Ishikawa (cell line): ENCODE measurements at regions not wholly inside any gene's neighbourhood (a gene's known extent, or its start where the extent isn't known, plus 50 kb on each side); places are given as distances from the start of the nearest gene placed in this dataset.

Source experiments
- CEBPB ChIP-seq: IDR thresholded peaks from 2 replicates; pipeline ENCODE4 v1.6.1; 2012
- CREB1 ChIP-seq: IDR thresholded peaks from 2 replicates; pipeline ENCODE4 v1.6.1; 2012; ENCODE audit warnings: low read depth
- EP300 ChIP-seq: IDR thresholded peaks from 2 replicates; pipeline ENCODE4 v1.6.1; 2012; ENCODE audit warnings: borderline replicate concordance
- FOXM1 ChIP-seq: IDR thresholded peaks from 2 replicates; pipeline ENCODE4 v1.6.1; 2012; ENCODE audit warnings: low read depth, borderline replicate concordance
- MAX ChIP-seq: IDR thresholded peaks from 2 replicates; pipeline ENCODE4 v1.6.1; 2012
- RAD21 ChIP-seq: IDR thresholded peaks from 2 replicates; pipeline ENCODE4 v1.6.1; 2012; ENCODE audit warnings: low read depth
- TAF1 ChIP-seq: IDR thresholded peaks from 2 replicates; pipeline ENCODE4 v1.6.1; 2012; ENCODE audit warnings: low read depth, mild to moderate bottlenecking
- YY1 ChIP-seq: IDR thresholded peaks from 2 replicates; pipeline ENCODE4 v1.6.1; 2012; ENCODE audit warnings: low read depth
- ZBTB7A ChIP-seq: IDR thresholded peaks from 2 replicates; pipeline ENCODE4 v1.6.1; 2012; ENCODE audit warnings: low read depth
- TF ChIP-seq, protein P1 (sequence below): IDR thresholded peaks from 2 replicates; pipeline ENCODE4 v1.6.1; 2012; ENCODE audit warnings: low read depth, mild to moderate bottlenecking
- TF ChIP-seq, protein P2 (sequence below): IDR thresholded peaks from 2 replicates; pipeline ENCODE4 v1.6.1; 2012

- TF ChIP-seq TAF1 (no peak), YY1 (no peak), CREB1 (no peak), CEBPB (no peak), RAD21 (no peak), ZBTB7A (no peak), MAX (no peak), FOXM1 (no peak), EP300 (no peak)
- TF ChIP-seq, protein P1, sequence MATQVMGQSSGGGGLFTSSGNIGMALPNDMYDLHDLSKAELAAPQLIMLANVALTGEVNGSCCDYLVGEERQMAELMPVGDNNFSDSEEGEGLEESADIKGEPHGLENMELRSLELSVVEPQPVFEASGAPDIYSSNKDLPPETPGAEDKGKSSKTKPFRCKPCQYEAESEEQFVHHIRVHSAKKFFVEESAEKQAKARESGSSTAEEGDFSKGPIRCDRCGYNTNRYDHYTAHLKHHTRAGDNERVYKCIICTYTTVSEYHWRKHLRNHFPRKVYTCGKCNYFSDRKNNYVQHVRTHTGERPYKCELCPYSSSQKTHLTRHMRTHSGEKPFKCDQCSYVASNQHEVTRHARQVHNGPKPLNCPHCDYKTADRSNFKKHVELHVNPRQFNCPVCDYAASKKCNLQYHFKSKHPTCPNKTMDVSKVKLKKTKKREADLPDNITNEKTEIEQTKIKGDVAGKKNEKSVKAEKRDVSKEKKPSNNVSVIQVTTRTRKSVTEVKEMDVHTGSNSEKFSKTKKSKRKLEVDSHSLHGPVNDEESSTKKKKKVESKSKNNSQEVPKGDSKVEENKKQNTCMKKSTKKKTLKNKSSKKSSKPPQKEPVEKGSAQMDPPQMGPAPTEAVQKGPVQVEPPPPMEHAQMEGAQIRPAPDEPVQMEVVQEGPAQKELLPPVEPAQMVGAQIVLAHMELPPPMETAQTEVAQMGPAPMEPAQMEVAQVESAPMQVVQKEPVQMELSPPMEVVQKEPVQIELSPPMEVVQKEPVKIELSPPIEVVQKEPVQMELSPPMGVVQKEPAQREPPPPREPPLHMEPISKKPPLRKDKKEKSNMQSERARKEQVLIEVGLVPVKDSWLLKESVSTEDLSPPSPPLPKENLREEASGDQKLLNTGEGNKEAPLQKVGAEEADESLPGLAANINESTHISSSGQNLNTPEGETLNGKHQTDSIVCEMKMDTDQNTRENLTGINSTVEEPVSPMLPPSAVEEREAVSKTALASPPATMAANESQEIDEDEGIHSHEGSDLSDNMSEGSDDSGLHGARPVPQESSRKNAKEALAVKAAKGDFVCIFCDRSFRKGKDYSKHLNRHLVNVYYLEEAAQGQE = no peak
- TF ChIP-seq, protein P2, sequence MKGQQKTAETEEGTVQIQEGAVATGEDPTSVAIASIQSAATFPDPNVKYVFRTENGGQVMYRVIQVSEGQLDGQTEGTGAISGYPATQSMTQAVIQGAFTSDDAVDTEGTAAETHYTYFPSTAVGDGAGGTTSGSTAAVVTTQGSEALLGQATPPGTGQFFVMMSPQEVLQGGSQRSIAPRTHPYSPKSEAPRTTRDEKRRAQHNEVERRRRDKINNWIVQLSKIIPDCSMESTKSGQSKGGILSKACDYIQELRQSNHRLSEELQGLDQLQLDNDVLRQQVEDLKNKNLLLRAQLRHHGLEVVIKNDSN = no peak
Measured at GRCh38 chr12:118541071-118541470, 164.7 kb downstream of the SUDS3 start.
